ENCODE measurements at regions not wholly inside any gene's neighbourhood (a gene's known extent, or its start where the extent isn't known, plus 50 kb on each side); places are given as distances from the start of the nearest gene placed in this dataset.

DNA sequence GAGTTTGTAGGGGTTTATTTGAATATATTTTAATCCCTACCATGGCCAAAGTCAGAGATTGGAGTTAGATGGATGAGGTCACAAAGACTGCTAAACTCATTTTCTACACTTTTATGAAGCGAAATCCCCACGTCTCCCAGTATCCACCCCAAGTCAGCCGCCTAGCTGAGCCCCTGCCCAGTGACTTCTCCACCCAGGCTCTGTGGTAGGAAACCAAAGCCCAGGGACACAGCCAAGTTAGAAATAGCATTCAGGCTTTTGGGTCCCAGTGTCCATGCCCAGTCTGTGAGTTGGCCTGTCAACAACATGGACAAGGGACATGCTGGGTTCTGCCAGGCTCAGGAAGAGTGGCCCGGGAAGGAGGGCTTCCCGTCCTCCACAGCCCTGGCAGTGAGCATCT is 474.0 kb downstream of the FOXO1 start:
- H3K36me3 Mint-ChIP-seq (ENCODE audit: low read depth): no peaks in the 10 kb centered on the region

DNA sequence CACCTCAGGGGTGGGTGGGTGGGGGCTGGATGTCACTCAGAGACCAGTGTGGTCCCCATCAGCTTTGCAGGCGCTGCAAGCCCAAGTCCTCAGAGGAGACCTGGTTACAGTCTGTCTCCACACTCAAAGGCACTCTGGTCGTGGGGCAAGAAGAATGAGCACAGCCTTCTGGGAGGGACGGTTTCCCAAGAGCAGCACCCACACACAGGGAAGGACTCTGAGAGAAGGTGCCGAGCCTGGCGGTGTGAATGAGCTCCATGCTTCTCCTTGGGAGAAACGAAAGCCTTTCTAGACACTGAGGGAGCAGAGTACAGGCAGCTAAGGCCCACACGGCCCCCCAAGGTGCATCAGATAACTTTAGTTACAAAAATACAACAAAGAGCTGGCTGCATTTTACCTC is 473.6 kb downstream of the FOXO1 start:
- H3K36me3 Mint-ChIP-seq (ENCODE audit: low read depth): no peaks in the 10 kb centered on the region
- no peaks in the 10 kb centered on the region for H3K9me3 Mint-ChIP-seq
- DNase-seq (no peak), ATAC-seq (no peak)
- peaks cover 44% of the 10 kb centered on the region for H3K4me1 Mint-ChIP-seq
- no peak overlapping the region for H3K27ac Mint-ChIP-seq
- no peaks in the 10 kb centered on the region for H3K27me3 Mint-ChIP-seq
- no peak overlapping the region for H3K4me3 Mint-ChIP-seq

More for the DNA sequence above, 474.0 kb downstream of the FOXO1 start:
- Mint-ChIP-seq H3K27ac (no peak overlapping the region), H3K4me3 (no peak overlapping the region), H3K27me3 (no peaks in the 10 kb centered on the region), H3K4me1 (peaks cover 49% of the 10 kb centered on the region), H3K9me3 (no peaks in the 10 kb centered on the region)
- ATAC-seq: no peak
- no peak for DNase-seq

DNA sequence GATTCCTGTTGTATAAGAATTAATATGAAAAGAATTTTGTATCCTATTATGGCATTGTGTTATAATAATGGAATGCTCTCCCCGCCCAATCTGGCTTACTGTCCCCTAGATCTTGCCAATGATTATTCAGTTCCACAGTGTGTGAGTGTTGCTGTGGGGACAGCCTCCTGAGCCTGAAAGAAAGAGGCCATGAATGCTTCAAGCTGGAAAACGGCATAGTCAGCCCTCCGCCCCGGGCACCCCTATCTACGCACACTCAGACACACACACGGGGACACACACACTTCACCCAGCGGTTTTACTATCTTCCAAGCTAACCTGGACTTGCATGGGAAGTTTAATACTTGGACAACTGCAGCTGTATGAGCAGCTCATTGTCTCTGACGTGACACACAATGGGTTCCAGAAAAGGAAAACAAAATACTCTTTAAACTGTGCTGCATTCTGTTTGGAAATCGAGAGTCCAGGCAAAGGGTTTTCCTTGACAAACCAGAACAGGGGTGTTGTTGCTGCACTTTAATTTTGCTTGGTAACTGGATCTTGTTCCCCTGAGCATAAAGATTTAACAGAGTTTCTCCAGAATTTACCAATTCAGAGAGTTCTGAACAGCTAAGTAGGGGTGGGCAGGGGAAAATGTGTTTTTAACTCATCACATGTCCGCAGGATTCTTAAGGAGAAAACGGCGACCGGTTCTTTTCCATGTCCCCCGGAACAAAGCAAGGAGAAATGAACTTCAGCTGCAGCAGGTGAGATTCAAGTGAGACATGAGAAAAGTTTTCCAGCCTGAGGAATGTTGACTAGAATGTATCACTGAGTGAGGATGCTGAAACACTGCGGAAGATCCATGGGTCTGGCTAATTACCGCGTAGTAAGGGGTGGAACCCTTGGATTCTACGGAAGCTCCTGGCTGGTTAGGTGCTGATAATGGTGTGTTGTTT is 472.9 kb downstream of the FOXO1 start:
- no peak overlapping the region for H3K27ac Mint-ChIP-seq
- peaks cover 38% of the 10 kb centered on the region for H3K4me1 Mint-ChIP-seq
- H3K27me3 Mint-ChIP-seq: no peaks in the 10 kb centered on the region
- H3K9me3 Mint-ChIP-seq: no peaks in the 10 kb centered on the region
- ATAC-seq: no peak
- no peaks in the 10 kb centered on the region for H3K36me3 Mint-ChIP-seq (ENCODE audit: low read depth)
- H3K4me3 Mint-ChIP-seq: no peak overlapping the region
- DNase-seq: no peak

DNA sequence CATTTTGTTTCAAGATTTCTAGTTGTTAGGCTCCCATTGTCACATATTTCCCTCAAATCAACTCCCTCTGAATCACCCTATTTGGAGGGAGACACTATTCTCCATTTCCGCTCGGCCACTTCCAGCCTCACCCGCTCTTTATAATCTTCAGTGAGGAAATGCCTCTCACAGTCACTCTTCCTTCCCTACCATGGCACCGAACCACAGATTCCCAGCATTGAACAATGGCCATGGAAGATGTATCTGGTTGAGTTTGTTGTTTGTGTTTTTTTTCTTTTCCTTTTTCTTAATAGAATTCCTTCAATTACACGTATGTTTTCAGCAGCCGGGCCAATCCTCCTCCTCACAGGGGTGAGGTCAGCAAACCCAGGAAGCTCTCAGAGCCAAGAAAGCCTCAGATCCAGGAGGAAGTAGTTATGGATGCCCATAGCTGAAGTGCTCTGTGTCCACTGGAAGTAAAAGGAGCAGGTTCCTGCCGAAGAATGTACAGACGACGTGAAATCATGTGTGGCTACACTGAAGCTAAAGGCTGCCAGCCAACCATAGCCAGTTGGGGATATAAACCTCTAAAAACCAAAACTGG is 472.1 kb downstream of the FOXO1 start:
- H3K27ac Mint-ChIP-seq: no peak overlapping the region
- H3K4me3 Mint-ChIP-seq: no peak overlapping the region
- no peak for DNase-seq
- no peak for ATAC-seq
- H3K4me1 Mint-ChIP-seq: peaks cover 30% of the 10 kb centered on the region
- no peaks in the 10 kb centered on the region for H3K9me3 Mint-ChIP-seq
- no peaks in the 10 kb centered on the region for H3K36me3 Mint-ChIP-seq (ENCODE audit: low read depth)
- no peaks in the 10 kb centered on the region for H3K27me3 Mint-ChIP-seq

DNA sequence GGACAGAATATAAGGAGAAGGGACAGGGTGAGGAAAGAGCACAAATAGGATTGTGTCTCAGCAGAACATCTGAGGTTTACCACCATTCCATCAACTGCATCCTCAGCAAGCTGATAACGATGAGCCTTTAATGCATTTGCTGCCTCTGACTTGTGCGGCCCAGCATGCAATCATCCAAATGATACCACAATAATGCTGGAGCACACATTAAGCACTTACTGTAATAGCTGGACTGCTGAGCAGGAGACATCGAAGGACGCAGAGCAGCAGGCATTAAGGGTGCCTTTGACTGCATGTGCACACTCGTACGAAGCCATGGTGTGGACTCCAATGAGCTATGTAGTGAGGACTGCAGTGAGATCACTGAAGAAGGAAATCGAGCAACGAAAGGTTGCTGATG is 469.4 kb downstream of the FOXO1 start:
- no peaks in the 10 kb centered on the region for H3K27me3 Mint-ChIP-seq
- no peak overlapping the region for H3K4me3 Mint-ChIP-seq
- ATAC-seq: no peak
- H3K9me3 Mint-ChIP-seq: no peaks in the 10 kb centered on the region
- H3K4me1 Mint-ChIP-seq: peaks cover 12% of the 10 kb centered on the region
- no peak for DNase-seq
- H3K36me3 Mint-ChIP-seq (ENCODE audit: low read depth): no peaks in the 10 kb centered on the region
- no peak overlapping the region for H3K27ac Mint-ChIP-seq

DNA sequence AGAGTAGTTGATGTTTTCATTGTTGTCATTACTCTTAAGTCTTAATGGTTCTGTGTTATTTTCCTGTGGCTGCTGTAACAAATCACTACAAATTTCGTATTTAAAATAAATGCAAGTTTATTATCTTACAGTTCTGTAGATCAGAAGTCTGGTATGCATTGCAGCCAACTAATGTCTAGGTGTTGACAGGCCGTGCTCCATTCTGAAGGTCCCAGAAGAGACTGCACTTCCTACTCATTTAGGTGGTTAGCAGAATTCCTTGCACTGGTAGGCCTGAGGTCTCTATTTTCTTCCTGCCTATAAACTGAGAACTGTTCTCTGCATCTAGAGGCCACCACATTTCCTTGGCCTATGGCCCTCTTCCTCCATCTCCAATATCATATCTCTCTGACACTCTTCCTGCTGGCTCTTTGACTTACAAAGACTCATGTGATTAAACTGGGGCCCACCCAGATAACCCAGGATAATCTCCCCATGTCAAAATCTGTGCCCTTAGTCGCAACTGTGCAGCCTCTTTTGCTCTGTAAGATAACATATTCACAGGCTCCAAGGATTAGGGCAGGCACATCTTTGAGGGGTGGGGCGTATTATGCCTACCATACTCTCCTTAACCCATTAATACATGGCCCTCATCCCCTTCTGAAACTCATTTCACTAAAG is 468.4 kb downstream of the FOXO1 start:
- Mint-ChIP-seq H3K27ac (no peak overlapping the region), H3K4me1 (peaks cover 10% of the 10 kb centered on the region)

DNA sequence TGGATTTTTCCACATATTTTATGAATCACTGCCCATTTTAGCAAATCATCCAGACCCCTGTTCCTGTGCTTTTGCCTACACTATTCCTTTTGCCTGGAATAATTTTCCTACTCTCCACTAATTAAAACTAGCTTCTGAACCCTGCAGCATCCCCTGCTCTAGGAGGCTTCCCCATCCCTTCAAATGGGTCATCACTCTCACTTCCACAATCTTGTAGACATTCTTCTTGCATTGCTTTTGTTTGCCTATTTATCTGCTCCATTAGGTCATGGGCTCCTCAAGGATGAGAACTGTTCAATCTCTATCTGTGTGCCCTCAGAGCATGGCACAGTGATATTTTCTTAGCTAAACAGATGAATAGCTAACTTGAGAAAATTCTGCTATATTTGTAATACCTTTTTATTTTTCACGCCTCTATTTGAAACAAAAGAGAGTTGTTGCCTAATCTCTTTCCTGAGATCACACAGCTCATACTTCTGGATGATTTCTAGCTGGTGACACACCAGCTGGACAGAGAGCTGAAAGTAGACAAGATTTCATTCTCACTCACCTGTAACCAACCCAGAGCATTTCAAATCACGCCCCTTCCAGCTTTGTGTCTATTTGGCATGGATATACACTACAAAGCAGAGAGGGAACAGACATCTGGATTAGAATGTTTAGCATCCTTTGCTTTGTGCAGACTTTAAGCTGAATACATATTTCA is 466.0 kb downstream of the FOXO1 start:
- H3K27me3 Mint-ChIP-seq: no peaks in the 10 kb centered on the region
- ATAC-seq: no peak
- DNase-seq: no peak
- peaks cover 4% of the 10 kb centered on the region for H3K9me3 Mint-ChIP-seq
- H3K27ac Mint-ChIP-seq: no peak overlapping the region
- H3K4me1 Mint-ChIP-seq: peaks cover 31% of the 10 kb centered on the region
- H3K36me3 Mint-ChIP-seq (ENCODE audit: low read depth): peaks cover 10% of the 10 kb centered on the region
- H3K4me3 Mint-ChIP-seq: no peak overlapping the region

More for the DNA sequence above, 468.4 kb downstream of the FOXO1 start:
- Mint-ChIP-seq H3K36me3 (ENCODE audit: low read depth) (no peaks in the 10 kb centered on the region), H3K4me3 (no peak overlapping the region), H3K9me3 (no peaks in the 10 kb centered on the region), H3K27me3 (no peaks in the 10 kb centered on the region)
- ATAC-seq (no peak), DNase-seq (no peak)

DNA sequence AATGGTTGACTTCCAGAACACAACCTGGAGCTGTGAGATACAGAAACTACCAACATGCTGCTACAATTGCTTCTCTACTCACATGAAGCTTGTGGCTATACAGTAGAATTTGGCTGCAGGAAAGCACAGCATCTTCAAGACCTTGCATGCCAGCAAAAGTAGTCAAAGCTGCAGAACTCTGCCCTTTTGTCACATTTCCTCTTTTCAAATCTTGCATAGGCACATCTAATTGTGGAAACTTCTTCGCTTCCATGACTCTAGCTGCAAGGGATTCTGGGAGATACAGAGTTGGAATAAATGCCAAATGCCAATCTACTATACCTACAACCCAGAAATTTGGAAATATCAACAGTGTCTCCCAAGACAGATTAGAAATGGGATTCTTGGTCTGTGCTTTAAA is 462.2 kb downstream of the FOXO1 start:
- H3K36me3 Mint-ChIP-seq (ENCODE audit: low read depth): peaks cover 16% of the 10 kb centered on the region
- DNase-seq (no peak), ATAC-seq (no peak)
- no peaks in the 10 kb centered on the region for H3K27me3 Mint-ChIP-seq
- no peak overlapping the region for H3K4me3 Mint-ChIP-seq
- H3K9me3 Mint-ChIP-seq: peaks cover 16% of the 10 kb centered on the region
- H3K27ac Mint-ChIP-seq: no peak overlapping the region
- H3K4me1 Mint-ChIP-seq: peaks cover 68% of the 10 kb centered on the region

DNA sequence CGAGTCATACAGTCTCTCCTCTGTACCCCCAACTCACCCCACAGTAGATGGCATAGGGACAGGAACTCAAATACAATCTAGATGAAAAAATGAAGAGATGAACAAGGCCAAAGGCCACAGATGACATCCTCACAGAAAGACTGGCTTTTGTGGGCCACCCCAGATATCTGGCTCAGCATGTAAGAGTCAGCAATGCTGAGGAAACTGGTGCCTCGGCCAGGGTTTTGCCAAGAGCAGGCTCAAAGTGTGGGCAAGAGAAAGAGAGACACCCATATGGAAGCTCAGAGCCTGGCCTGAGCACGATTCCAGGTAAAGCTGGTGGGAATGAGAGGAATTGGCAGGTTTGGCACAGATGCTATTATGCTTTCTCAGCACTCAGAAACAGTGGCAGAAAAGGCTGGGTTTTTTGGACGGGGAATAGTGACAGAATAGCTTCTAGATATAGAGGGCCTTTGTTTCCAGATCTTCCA is 460.6 kb downstream of the FOXO1 start:
- Mint-ChIP-seq H3K27me3 (no peaks in the 10 kb centered on the region), H3K27ac (peak overlapping the region; percentile 99), H3K36me3 (ENCODE audit: low read depth) (peaks cover 16% of the 10 kb centered on the region), H3K4me3 (peak overlapping the region; percentile 36), H3K9me3 (peaks cover 16% of the 10 kb centered on the region), H3K4me1 (peaks cover 63% of the 10 kb centered on the region)
- DNase-seq (no peak), ATAC-seq (no peak)

DNA sequence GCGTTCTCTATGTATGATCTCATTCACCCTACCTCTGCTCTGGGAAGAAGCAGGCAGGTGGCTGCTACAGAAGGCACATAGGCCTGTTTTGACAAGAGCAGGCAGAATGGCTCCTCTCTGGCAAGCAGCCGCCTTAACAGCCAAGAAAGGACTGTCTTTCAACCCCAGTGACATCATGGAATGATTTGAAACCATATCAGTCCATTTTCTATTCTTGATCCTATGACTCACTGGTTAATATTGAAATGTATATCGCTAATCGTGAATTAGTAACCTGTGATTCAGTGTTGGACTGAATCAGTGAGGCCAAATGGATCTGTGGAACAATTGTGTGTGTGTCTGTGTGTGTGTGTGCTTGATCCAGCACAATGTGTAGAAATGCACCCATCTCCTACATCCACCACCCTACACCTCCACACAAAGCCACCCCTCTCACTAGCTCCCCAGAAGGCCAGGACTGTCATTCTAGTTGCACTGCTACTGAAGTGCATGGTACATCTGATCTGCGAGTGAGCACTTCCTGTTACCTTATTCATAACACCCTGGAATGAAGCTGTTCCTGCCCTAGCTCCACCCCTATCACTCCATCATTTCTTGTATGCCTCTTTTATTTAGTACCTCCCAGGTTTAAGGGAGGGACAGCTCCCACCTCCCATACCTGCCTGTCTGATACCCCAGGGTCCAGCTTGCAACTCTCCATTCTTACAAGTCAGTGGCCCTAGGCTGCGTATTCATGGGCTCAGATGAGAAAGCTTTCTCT is 460.0 kb downstream of the FOXO1 start:
- no peaks in the 10 kb centered on the region for H3K27me3 Mint-ChIP-seq
- peaks cover 62% of the 10 kb centered on the region for H3K4me1 Mint-ChIP-seq
- peak; percentile 89 for ATAC-seq
- H3K4me3 Mint-ChIP-seq: peak overlapping the region; percentile 59
- H3K36me3 Mint-ChIP-seq (ENCODE audit: low read depth): peaks cover 16% of the 10 kb centered on the region
- H3K27ac Mint-ChIP-seq: peak overlapping the region; percentile 99
- peaks cover 16% of the 10 kb centered on the region for H3K9me3 Mint-ChIP-seq
- peak; percentile 40 for DNase-seq

DNA sequence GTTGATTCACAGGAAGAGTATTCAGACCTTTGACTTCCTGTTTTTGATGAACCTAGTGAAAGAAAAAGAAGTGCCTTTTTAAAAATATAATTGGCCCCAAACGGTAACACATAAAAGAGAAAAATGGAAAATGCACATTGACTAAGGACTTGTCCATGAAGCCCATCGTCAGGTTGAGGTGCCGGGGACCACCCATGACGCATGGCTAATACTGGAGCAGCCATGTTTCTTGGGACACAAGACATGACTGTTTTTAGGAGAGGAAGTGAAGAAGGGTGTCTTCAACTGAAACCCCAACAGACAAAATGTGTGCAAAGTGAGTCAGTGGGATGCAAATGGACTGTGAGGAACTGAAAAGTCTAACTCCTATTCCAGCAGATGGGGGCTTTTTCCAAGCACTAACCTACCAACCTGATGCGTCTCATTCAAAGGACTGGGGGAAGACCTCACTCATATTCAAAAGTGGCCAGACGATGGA is 459.4 kb downstream of the FOXO1 start:
- Mint-ChIP-seq H3K27me3 (no peaks in the 10 kb centered on the region), H3K4me1 (peaks cover 63% of the 10 kb centered on the region), H3K27ac (peak overlapping the region; percentile 99), H3K4me3 (peak overlapping the region; percentile 59), H3K9me3 (peaks cover 21% of the 10 kb centered on the region), H3K36me3 (ENCODE audit: low read depth) (peaks cover 16% of the 10 kb centered on the region)
- DNase-seq: no peak
- ATAC-seq: no peak

DNA sequence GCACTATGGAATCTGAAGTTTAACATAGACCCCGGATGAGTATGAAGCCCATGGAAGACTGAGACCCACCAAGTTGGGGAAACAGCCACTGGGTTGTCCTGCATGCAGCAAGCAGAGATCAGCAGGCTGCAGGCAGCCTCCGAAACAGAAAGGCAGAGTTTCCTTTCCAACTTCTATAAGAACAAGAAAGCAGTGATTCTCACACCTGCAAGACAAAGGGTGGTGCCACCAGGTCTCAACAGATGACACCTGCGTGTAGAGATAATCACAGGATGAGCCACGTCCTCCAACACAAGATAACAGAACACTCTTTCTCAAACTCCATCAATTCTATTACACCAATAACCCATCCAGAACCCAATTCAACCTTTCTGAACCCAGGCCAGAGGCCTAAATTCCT is 457.9 kb downstream of the FOXO1 start:
- Mint-ChIP-seq H3K4me1 (peaks cover 59% of the 10 kb centered on the region), H3K9me3 (peaks cover 29% of the 10 kb centered on the region), H3K27me3 (no peaks in the 10 kb centered on the region), H3K27ac (peak overlapping the region; percentile 38), H3K4me3 (no peak overlapping the region), H3K36me3 (ENCODE audit: low read depth) (peaks cover 18% of the 10 kb centered on the region)
- DNase-seq (no peak), ATAC-seq (no peak)

DNA sequence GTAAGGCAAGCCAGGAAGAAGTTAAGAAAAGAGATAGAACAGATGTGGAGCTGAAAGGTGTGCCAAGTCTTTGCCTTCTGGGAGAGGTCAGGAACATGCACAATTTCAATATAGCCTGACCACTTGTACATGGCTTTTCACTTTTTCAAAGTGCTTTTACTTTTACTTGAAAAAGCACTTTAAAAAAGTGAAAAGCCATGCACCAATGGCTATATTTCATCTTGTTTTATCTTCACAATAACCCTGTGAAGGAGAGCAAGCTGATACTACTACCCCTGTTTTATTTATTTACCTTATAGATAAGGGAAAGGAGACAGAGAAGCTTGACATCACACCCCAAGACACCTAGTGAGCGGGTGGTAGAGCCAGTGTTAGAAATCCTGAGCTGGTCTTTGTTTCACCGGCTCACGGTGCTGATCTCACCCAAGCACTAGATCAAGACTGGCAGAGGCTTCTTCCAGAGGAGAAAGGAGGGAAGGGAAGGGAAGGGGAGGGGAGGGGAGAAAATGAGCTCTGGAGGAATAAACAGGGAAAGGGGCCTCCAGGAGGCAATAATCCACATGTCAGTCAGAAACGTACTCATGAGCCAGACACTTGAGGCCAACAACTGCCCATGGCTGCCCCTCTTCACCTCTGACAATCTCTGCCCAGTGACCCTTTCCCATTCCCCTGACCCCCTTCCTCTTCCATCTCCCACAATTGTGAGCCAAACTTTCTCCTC is 455.4 kb downstream of the FOXO1 start:
- ATAC-seq (no peak), DNase-seq (no peak)
- Mint-ChIP-seq H3K4me1 (peaks cover 48% of the 10 kb centered on the region), H3K9me3 (peaks cover 26% of the 10 kb centered on the region), H3K27me3 (no peaks in the 10 kb centered on the region), H3K27ac (no peak overlapping the region), H3K4me3 (no peak overlapping the region), H3K36me3 (ENCODE audit: low read depth) (peaks cover 3% of the 10 kb centered on the region)
